Tibial artery (tissue), 4 donors: ENCODE measurements at regions not wholly inside any gene's neighbourhood (a gene's known extent, or its start where the extent isn't known, plus 50 kb on each side); places are given as distances from the start of the nearest gene placed in this dataset.

Source experiments
- DNase-seq, 2 donors: peaks; one replicate each; pipeline ENCODE4 v3.0.0-alpha.2; 2019
- H3K27ac ChIP-seq, 2 donors: fragments of 200-600 bp; sonication (generic) in 1 of 2; 1 replicate in 1 of 2; 2 replicates in 1 of 2; pipeline ENCODE4 v1.5.1; 2018 to 2019; ENCODE audit warnings: mild to moderate bottlenecking in 1 of 2
- H3K27me3 ChIP-seq, 2 donors: fragments of 200-600 bp; sonication (generic) in 1 of 2; one replicate each; pipeline versions ENCODE4 v1.5.1 to v1.6.0; 2016 to 2019
- H3K36me3 ChIP-seq, 3 donors: fragments of 200-600 bp; sonication (generic) in 2 of 3; one replicate each; pipeline ENCODE4 v1.5.1; 2016 to 2019; ENCODE audit warnings: mild to moderate bottlenecking in 2 of 3
- H3K4me1 ChIP-seq, 4 donors: fragments of 200-600 bp; sonication (generic) in 2 of 4; 1 replicate in 3 of 4; 2 replicates in 1 of 4; pipeline ENCODE4 v1.5.1; 2016 to 2019
- H3K4me3 ChIP-seq, 2 donors: fragments of 200-600 bp; sonication (generic) in 1 of 2; 1 replicate in 1 of 2; 2 replicates in 1 of 2; pipeline ENCODE4 v1.5.1; 2018 to 2019; ENCODE audit warnings: mild to moderate bottlenecking in 2 of 2
- H3K9me3 ChIP-seq, 3 donors: fragments of 200-600 bp; sonication (generic) in 1 of 3; one replicate each; pipeline ENCODE4 v1.5.1; 2016 to 2019
- CTCF ChIP-seq, 2 experiments: fragments of 200-600 bp in 1 of 2; fragments of 450-650 bp in 1 of 2; IDR thresholded peaks; one replicate each; pipeline ENCODE4 v1.5.1; 2017 to 2019; ENCODE audit warnings: antibody characterized with exemption in 2 of 2, mild to moderate bottlenecking in 1 of 2, moderate library complexity in 1 of 2
- intact Hi-C: fragments of 100-400 bp; cut with DNase I; formaldehyde crosslinking; loops from one replicate; pipeline ENCODE4 v1.15.0; 2023; ENCODE audit warnings: low total_unique reads

DNA sequence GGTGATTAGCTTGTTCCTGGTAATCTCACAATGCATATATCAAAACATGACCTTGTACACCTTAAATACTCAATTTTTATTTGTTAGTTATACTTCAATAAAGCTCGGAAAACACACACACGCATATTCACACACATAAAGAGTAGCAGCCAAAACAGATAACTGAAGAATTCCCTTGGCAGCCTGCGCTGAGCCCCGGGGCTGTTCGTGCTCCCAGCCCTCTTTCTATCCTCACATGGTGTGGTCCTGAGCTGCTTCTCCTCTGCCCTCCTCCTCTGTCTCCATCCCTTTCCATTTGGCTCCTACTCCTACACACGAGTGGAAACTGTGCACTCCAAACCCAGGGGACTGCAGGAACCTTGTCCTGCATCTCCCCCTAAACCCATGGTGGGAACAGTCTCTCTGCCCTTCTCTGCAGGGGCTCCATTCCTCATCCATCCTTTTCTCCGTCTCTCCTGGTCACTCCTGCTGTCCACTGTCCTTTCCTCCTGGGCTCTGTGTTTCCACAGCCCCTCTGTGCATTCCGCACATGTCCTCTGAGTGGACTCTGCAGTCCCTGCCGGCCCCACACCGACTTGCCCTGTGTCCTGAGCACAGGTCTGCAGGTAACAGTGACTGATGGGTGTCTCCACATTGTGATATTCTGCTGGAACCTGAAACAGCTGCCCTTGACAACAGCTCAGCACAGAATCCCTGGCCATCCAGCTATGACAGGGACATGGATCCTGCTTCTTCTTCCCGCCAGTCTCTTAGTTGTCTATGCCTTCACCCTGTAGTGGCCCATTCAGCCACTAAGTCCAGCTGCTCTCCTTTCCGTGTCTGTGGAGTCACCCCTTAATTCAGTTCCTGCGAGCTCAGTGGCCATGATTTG, 216.8 kb upstream of the ZNF32 start:
- intact Hi-C loops, result no loop called here
- DNase-seq, result no peak
- H3K4me1 ChIP-seq, result peaks cover 0 to 75% (median 57%) of the 10 kb centered on the region in 4 donors

DNA sequence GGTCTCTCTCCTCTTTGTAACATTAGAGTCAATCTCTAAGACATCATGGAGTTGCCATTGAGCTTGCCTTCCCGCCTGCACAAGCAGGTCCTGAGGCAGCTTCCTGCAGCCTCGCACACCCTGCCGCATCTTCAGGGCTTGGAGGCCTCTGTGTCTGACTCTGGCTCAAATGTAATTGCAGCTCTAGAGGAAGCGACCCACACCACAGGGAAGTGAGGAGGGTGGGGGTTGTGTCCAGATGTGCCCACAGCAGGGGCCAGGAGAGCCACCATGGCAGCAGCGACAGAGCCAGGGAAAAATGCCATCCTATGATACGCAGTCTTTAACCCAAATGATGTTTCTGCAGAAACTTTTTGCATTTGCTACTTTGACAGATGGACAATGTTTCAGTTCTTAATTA, 216.0 kb upstream of the ZNF32 start:
- intact Hi-C loops, result no loop called here
- TF ChIP-seq CTCF (IDR thresholded peaks at IDR 0.05), result no peak
- Histone ChIP-seq H3K27ac (peak overlapping the region; percentile 79 to 86), H3K4me1 (peaks cover 0 to 75% (median 57%) of the 10 kb centered on the region in 4 donors), H3K27me3 (no peaks in the 10 kb centered on the region), H3K36me3 (no peaks in the 10 kb centered on the region), H3K4me3 (no peak overlapping the region), H3K9me3 (no peaks in the 10 kb centered on the region)
- no peak for DNase-seq

More for the DNA sequence above, 216.8 kb upstream of the ZNF32 start:
- no peak for TF ChIP-seq CTCF (IDR thresholded peaks at IDR 0.05)
- Histone ChIP-seq H3K9me3 (no peaks in the 10 kb centered on the region), H3K4me3 (no peak overlapping the region), H3K36me3 (no peaks in the 10 kb centered on the region), H3K27ac (peak overlapping the region; percentile 10 to 18), H3K27me3 (no peaks in the 10 kb centered on the region)

- Histone ChIP-seq H3K9me3 (no peaks in the 10 kb centered on the region), H3K4me3 (no peak overlapping the region), H3K27ac (peak overlapping the region; percentile 79 to 86), H3K36me3 (no peaks in the 10 kb centered on the region), H3K4me1 (peaks cover 0 to 72% (median 53%) of the 10 kb centered on the region in 4 donors), H3K27me3 (no peaks in the 10 kb centered on the region)
- DNase-seq, result peak; percentile 73 to 83
- TF ChIP-seq CTCF (IDR thresholded peaks at IDR 0.05), result no peak
- intact Hi-C loops, result no loop called here
Observed at GRCh38 chr10:43863859-43864591, 215.3 kb upstream of the ZNF32 start.

DNA sequence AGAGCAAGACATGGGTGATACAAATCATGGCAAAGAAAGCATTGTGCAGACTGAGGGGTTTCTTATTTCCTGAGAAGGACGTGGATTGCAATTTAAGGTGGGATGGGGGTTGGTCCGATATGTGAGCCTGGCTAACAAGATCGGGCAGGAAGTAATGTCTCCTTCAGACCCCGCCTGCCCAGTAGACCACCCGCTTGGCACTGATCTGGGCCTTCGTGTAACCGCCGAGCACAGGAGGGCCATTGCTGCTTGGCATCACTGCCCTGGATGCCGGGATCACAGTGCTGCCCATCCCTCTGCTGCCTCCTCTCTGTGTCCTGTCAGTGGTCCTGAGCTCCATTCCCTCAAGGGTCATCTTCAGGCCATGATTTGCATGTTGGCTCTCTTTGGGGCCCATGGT, 214.6 kb upstream of the ZNF32 start:
- intact Hi-C loops, result no loop called here
- Histone ChIP-seq H3K4me1 (peaks cover 0 to 64% (median 47%) of the 10 kb centered on the region in 4 donors), H3K9me3 (no peaks in the 10 kb centered on the region), H3K27ac (peak overlapping the region; percentile 79 to 86), H3K36me3 (no peaks in the 10 kb centered on the region), H3K4me3 (no peak overlapping the region), H3K27me3 (no peaks in the 10 kb centered on the region)
- no peak for TF ChIP-seq CTCF (IDR thresholded peaks at IDR 0.05)
- no peak for DNase-seq

- Histone ChIP-seq H3K27me3 (no peaks in the 10 kb centered on the region), H3K4me1 (peaks cover 0 to 63% (median 42%) of the 10 kb centered on the region in 4 donors), H3K9me3 (no peaks in the 10 kb centered on the region), H3K36me3 (no peaks in the 10 kb centered on the region), H3K27ac (peak overlapping the region; percentile 79 to 86), H3K4me3 (no peak overlapping the region)
- no peak for DNase-seq
- intact Hi-C loops, result no loop called here
- TF ChIP-seq CTCF (IDR thresholded peaks at IDR 0.05), result no peak
Observed at GRCh38 chr10:43862756-43863155, 214.1 kb upstream of the ZNF32 start.
